Kidney (tissue), 13 donors: ENCODE measurements at regions not wholly inside any gene's neighbourhood (a gene's known extent, or its start where the extent isn't known, plus 50 kb on each side); places are given as distances from the start of the nearest gene placed in this dataset.

ENCODE experiments used
- DNase-seq, 5 donors: peaks; one replicate each; pipeline ENCODE4 v3.0.0-alpha.2; 2013 to 2020
- FAIRE-seq: peaks from 2 replicates; lab custom pipeline; 2012; peaks lifted over from hg19 to GRCh38; lab: Jason Lieb, UNC
- H3K27ac ChIP-seq, 2 donors: one replicate each; pipeline ENCODE4 v1.7.0; 2013; ENCODE audit warnings: low read depth in 2 of 2, low read length in 2 of 2, inconsistent platforms in 1 of 2
- H3K27me3 ChIP-seq: one replicate; pipeline ENCODE4 v1.7.1; 2013; ENCODE audit warnings: low read length, inconsistent platforms; ENCODE audit not compliant: control insufficient read depth, insufficient read depth
- H3K36me3 ChIP-seq, 3 donors: one replicate each; pipeline versions ENCODE4 v1.7.0 to v1.7.1; 2013; ENCODE audit warnings: low read length in 3 of 3, control low read depth in 1 of 3, inconsistent platforms in 1 of 3; ENCODE audit not compliant: insufficient read depth in 3 of 3, control insufficient read depth in 2 of 3
- H3K4me1 ChIP-seq, 3 donors: one replicate each; pipeline versions ENCODE4 v1.7.0 to v1.7.1; 2013; ENCODE audit warnings: low read length in 3 of 3, inconsistent platforms in 1 of 3, low read depth in 1 of 3; ENCODE audit not compliant: control insufficient read depth in 2 of 3, insufficient read depth in 2 of 3
- H3K4me3 ChIP-seq, 3 donors: one replicate each; pipeline versions ENCODE4 v1.7.0 to v1.8.1; 2013; ENCODE audit warnings: low read length in 3 of 3, control low read depth in 1 of 3, inconsistent platforms in 1 of 3
- H3K9ac ChIP-seq, 3 donors: one replicate each; pipeline versions ENCODE4 v1.7.0 to v1.7.1; 2013; ENCODE audit warnings: low read length in 3 of 3, control low read depth in 1 of 3, inconsistent platforms in 1 of 3
- H3K9me3 ChIP-seq, 3 donors: one replicate each; pipeline versions ENCODE4 v1.7.0 to v1.7.1; 2013; ENCODE audit warnings: low read length in 3 of 3, control low read depth in 1 of 3, inconsistent platforms in 1 of 3; ENCODE audit not compliant: control insufficient read depth in 2 of 3, insufficient read depth in 1 of 3
- intact Hi-C: fragments of 100-400 bp; cut with DNase I; formaldehyde crosslinking; loops from one replicate; pipeline ENCODE4 v1.11.1; 2022
- TF ChIP-seq, protein P1 (sequence below): IDR thresholded peaks from 3 replicates; pipeline ENCODE4 v1.5.1; 2012; ENCODE audit warnings: mild to moderate bottlenecking, moderate library complexity, borderline replicate concordance; ENCODE audit not compliant: insufficient read depth; ENCODE audit errors: extremely low read depth
- donor health status: control.
- donor health status: control.
- donor health status: control.
- donor health status: control.
- donor health status: control.
- donor health status: DM: yes; HTN: yes; CAD: no.
- donor health status: Normal renal cell carcinoma (clear cell type).

- Histone ChIP-seq H3K4me3 (no peak overlapping the region), H3K27ac (no peak overlapping the region), H3K36me3 (no peaks in the 10 kb centered on the region), H3K4me1 (no peaks in the 10 kb centered on the region), H3K27me3 (no peaks in the 10 kb centered on the region), H3K9me3 (no peaks in the 10 kb centered on the region), H3K9ac (no peak overlapping the region)
- TF ChIP-seq, protein P1, sequence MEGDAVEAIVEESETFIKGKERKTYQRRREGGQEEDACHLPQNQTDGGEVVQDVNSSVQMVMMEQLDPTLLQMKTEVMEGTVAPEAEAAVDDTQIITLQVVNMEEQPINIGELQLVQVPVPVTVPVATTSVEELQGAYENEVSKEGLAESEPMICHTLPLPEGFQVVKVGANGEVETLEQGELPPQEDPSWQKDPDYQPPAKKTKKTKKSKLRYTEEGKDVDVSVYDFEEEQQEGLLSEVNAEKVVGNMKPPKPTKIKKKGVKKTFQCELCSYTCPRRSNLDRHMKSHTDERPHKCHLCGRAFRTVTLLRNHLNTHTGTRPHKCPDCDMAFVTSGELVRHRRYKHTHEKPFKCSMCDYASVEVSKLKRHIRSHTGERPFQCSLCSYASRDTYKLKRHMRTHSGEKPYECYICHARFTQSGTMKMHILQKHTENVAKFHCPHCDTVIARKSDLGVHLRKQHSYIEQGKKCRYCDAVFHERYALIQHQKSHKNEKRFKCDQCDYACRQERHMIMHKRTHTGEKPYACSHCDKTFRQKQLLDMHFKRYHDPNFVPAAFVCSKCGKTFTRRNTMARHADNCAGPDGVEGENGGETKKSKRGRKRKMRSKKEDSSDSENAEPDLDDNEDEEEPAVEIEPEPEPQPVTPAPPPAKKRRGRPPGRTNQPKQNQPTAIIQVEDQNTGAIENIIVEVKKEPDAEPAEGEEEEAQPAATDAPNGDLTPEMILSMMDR: no peak
- no peak for DNase-seq
- intact Hi-C loops: no loop called here
- no peak for FAIRE-seq
Measured at GRCh38 chr13:78100486-78100885, 181.9 kb upstream of the EDNRB start.

DNA sequence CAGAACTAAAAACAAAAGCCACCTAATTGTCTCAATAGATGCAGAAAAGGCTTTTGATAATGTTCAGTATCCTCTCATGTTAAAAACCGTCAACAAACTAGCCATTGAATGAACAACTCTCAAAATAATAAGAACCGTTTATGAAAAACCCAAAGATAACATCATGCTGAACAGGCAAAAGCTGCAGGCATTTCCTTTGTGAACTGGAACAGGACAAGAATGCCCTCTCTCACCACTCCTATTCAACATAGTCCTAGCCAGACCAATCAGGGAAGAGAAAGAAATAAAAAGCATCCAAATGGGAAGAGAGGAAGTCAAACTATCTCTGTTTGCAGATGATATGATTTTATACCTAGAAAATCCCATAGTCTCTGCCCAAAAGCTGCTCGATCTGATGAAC lies 179.6 kb upstream of the EDNRB start:
- H3K4me3 ChIP-seq: no peak overlapping the region
- FAIRE-seq: no peak
- DNase-seq: no peak
- H3K9ac ChIP-seq: no peak overlapping the region
- H3K36me3 ChIP-seq: no peaks in the 10 kb centered on the region
- no peaks in the 10 kb centered on the region for H3K9me3 ChIP-seq
- H3K4me1 ChIP-seq: no peaks in the 10 kb centered on the region
- TF ChIP-seq, protein P1: no peak
- H3K27me3 ChIP-seq: no peaks in the 10 kb centered on the region
- H3K27ac ChIP-seq: no peak overlapping the region
- intact Hi-C loops: no loop called here

DNA sequence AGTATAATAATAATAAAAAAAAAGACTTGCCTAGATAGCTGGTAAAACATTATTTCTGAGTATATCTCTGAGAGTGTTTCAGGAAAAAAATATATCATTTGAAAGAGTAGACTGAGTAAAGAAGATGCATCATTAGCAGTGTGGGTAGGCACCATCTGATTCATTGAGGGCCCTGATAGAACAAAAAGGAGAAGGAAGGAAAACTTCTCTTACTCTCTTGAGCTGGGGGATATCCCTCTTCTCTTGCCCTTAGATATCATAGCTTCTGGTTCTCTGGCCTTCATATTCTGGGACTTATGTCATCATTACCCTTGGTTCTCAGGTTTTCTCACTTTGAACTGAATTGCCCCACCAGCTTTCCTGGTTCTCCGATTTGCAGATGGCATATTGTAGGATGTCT lies 177.6 kb upstream of the EDNRB start:
- TF ChIP-seq, protein P1: no peak
- FAIRE-seq (no peak), DNase-seq (no peak)
- Histone ChIP-seq H3K36me3 (no peaks in the 10 kb centered on the region), H3K27ac (no peak overlapping the region), H3K4me3 (no peak overlapping the region), H3K9ac (no peak overlapping the region), H3K9me3 (no peaks in the 10 kb centered on the region), H3K4me1 (no peaks in the 10 kb centered on the region), H3K27me3 (no peaks in the 10 kb centered on the region)
- intact Hi-C loops: no loop called here
